HuH-7 (cell line): ENCODE measurements at regions not wholly inside any gene's neighbourhood (a gene's known extent, or its start where the extent isn't known, plus 50 kb on each side); places are given as distances from the start of the nearest gene placed in this dataset.

Experiments
- DNase-seq: peaks from one replicate; pipeline ENCODE4 v3.0.0; 2011; ENCODE audit warnings: low spot score

- DNase-seq: no peak
These were observed 226.0 kb downstream of the SNX18 start for GRCh38 chr5:54743581-54743980.

DNA sequence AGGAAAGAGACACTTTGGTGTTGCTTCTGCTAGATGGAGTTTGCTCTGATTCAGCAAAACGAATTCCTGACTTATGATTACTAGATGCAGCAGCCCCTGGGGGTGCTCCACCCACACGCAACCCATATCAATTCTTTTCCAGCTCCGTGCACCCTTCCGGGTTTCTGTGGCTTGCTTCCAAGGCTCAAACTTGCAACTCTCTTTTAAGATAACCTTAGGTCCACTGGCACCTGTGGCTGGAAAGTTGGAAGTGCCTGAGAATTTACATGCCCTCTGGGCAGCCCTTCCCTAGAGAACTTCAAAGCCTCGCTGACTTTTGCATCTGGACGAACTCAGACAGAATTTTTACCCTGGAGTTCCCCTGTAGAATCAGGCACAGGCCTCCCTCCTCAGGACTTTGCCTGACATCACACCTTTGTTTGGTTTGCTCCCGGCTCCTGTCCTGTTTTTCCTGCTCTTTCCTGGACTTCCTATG, 224.9 kb downstream of the SNX18 start:
- no peak for DNase-seq

- no peak for DNase-seq
These were observed 224.2 kb downstream of the SNX18 start for GRCh38 chr5:54741711-54742110.

- DNase-seq: no peak
These were observed 222.6 kb downstream of the SNX18 start for GRCh38 chr5:54740141-54740540.

GRCh38 chr5:54739371-54739770, 221.8 kb downstream of the SNX18 start:
- no peak for DNase-seq

DNA sequence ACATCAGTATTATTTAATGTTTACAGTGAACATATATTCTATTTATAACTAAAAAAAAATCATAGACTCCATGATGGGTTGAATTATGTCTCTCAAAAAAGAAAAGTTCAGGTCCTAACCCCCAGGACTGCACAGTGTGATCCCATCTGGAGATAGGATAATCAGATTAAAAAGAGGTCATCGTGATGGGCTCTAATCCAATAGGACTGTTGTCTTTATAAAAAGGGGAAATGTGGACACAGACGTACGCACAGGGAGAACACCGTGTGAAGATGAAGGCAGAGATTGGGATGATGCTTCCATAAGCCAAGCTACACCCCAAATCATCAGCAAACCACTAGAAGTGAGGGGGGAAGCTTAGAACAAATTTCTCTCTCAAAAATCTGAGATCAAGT, 221.4 kb downstream of the SNX18 start:
- no peak for DNase-seq

- no peak for DNase-seq
These were observed 220.8 kb downstream of the SNX18 start for GRCh38 chr5:54738118-54738972.

DNA sequence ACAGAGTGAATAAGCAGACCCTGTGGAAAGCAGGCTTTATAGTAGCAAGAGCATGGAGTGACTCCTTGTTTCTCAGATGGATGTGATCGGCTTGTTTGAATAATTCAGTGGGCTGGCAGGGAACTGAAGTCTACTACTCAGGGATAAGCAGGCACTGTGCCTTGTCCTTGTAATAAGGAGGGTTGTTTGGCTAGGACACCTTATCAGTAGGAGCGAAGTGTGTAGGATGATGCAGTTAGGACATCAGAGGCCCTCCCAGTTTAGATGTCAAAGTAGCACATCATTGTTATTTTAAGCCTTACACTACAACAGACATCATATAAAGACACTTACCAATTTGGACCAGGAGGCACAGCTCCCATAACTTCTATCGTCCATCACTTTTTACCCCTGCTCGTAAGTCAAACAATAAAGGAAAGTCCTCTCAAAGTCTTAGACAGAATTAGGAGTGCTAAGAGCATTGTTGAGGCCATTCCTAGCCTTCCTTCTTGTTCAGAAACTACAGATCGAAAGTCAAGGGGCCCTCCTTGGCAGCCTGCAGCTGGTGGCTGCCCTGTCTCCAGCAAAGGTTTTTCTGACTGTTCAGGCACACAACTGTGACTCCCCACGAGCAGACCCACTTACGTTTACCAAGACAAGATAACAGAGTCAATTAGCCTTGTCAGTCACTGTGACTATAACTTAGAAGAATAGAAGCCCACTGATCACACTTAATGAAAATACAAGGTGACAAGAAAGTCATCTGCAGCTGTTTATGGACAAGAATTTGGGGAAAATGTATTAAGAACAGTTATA, 218.6 kb downstream of the SNX18 start:
- DNase-seq: no peak

DNA sequence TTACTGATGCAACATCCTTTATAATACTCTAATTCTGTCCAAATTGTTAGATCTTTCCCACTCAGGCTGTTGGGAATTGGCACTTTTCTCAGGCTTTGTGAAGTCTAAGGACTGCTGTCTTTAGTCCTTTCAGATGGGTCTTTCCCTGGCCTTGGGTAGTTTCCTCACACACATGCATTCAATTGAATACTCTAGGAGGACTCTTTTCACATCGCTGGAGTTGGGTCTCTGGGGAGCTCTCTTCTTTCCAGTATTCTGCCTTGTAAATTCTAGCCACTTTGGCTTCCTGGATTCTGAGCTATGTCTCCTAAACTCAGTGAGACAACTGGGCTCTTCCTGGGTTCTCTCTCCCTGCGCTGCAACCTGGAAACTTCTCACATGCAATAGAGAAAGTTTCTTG, 215.5 kb downstream of the SNX18 start:
- DNase-seq: no peak

DNA sequence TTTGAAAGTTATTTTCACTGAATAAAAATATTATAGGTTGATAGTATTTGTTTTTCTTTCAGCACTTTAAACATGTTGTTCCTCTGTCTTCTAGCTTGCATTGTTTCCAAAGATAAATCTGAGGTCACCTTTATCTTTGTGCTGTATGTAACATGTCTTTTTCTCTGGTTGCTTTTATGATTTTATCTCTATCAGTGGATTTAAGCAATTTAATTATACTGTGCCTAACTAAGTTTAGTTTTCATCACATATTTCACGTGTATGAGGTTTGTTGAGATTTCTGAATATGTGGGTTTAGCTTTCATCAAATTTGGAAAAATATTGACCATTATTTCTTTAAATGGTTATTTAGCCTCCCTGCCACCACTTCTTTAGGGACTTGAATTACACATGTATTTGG, 214.5 kb downstream of the SNX18 start:
- DNase-seq: no peak

DNA sequence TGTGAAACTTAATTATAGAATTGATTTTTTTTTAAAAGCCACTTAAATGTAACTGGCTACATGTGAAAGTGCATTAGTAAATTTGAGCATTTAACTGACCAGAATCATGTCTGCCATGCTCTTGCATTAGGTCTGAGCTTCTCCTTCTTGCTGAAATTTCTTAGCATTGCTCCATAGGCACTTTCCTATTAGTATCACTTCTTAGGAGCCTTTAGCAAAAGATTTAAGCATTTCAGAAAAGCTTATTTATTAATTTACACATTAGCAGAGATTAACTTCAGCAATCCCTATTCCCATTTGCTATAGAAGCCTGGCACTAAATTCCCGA, 211.0 kb downstream of the SNX18 start:
- no peak for DNase-seq

- no peak for DNase-seq
These were observed 210.5 kb downstream of the SNX18 start for GRCh38 chr5:54727874-54728587.

- DNase-seq: no peak
These were observed 208.1 kb downstream of the SNX18 start for GRCh38 chr5:54725391-54726280.

GRCh38 chr5:54722846-54723433, 205.4 kb downstream of the SNX18 start:
- no peak for DNase-seq

GRCh38 chr5:54721951-54722654, 204.5 kb downstream of the SNX18 start:
- DNase-seq: no peak

GRCh38 chr5:54721116-54721515, 203.6 kb downstream of the SNX18 start:
- DNase-seq: no peak

GRCh38 chr5:54720341-54720740, 202.8 kb downstream of the SNX18 start:
- DNase-seq: no peak

DNA sequence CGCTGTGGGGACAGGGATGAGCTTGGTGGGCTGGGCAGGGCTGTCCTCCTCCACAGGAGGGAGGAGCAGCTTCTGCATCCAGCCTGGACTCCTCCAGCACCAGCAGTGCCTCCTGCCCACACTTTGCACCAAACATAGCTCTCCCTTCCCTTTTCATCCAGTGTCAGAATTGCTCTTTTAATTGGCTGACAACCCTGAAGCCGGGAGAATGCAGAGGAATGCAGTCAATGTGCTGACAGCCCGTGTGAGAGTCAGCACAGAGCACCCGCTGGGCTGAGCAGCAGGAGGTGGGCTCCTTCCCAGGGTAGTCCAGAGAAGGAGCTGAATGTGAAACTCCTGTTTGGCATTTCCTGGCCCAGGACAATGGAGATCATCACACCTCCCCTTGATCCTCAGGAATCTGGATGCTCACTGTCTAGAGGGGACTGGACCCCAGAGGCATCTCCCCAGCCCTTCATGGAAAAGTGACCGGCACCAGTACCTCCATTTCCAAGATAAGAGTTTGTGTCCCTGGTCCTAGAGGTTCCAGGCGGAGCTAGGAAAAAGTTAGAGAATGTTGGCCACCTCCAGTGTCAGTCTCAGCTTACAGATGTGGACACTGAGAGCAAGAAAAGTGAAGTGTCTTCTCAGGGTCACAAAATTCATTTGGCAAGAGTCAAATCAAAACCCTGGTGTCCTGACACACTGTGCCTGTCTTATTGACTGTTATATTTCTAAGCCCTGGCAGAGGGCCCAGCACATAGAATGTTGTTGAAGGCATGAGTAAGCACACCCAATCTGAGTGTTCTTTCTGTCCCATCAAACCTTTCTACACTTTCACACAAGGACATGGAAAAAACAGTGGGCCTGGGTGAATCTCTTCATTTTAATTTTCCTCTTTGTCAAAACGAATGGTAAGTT, 202.1 kb downstream of the SNX18 start:
- DNase-seq: no peak

DNA sequence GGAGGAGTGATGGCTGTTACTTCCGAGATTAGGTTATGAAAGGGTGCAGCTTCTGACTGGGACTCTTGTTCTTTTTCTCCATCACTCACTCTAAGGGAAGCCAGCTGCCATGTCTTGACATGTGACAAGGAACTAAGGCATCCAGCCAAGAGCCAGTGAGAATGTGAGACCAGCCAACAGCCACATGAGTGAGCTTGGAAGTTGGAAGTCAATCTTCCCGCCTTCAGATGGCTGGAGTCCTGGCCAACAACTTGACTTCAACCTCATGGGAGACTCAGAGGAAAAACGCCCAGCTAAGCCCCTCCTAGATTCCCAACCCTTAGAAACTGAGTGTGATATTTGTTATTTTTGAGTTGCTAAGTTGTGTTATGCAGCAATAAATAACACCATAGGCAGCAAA, 201.1 kb downstream of the SNX18 start:
- DNase-seq: no peak

DNA sequence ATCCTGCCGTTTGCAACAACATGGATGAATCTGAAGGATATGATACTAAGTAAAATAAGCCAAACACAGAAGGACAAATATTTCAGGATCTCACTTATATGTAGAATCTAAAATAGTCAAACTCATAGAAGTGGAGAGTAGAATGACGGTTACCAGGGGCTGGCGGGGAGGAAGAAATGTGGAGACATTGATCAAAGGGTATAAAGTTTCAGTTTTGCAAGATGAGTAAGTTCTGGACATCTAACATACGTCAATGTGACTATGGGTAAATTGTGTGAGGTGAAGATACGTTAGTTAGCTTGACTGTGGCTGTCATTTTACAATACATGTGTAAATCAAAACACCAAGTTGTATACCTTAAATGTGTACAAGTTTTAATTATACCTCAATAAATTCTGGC, 200.3 kb downstream of the SNX18 start:
- DNase-seq: no peak
